Pancreas (tissue), 10 donors: ENCODE measurements at regions not wholly inside any gene's neighbourhood (a gene's known extent, or its start where the extent isn't known, plus 50 kb on each side); places are given as distances from the start of the nearest gene placed in this dataset.

Source experiments
- ATAC-seq, 4 donors: fragments of 200-7000 bp; cut with Tn5 transposase; one replicate each; pipeline versions ENCODE4 v1.8.0 to v1.9.1; 2020; ENCODE audit warnings: mild to moderate bottlenecking in 4 of 4, moderate library complexity in 4 of 4
- DNase-seq, 6 donors: peaks; one replicate each; pipeline ENCODE4 v3.0.0-alpha.2; 2020
- FAIRE-seq: peaks from 2 replicates; lab custom pipeline; 2012; peaks lifted over from hg19 to GRCh38; lab: Jason Lieb, UNC
- H3K27ac ChIP-seq, 4 donors: fragments of 200-600 bp; sonication (generic); 1 replicate in 3 of 4; 2 replicates in 1 of 4; pipeline versions ENCODE4 v1.5.0 to v1.8.0; 2020
- H3K27me3 ChIP-seq, 4 donors: fragments of 200-600 bp; one replicate each; pipeline ENCODE4 v1.8.0; 2021
- H3K36me3 ChIP-seq, 3 donors: fragments of 200-600 bp; sonication (generic) in 1 of 3; one replicate each; pipeline versions ENCODE4 v1.5.0 to v1.8.0; 2020 to 2021
- H3K4me1 ChIP-seq, 3 donors: fragments of 200-600 bp; one replicate each; pipeline ENCODE4 v1.8.0; 2021
- H3K4me3 ChIP-seq, 4 donors: fragments of 200-600 bp; sonication (generic) in 2 of 4; one replicate each; pipeline versions ENCODE4 v1.5.0 to v1.8.0; 2020 to 2021
- H3K9me3 ChIP-seq, 4 donors: fragments of 200-600 bp; one replicate each; pipeline ENCODE4 v1.8.0; 2021
- CTCF ChIP-seq, 4 donors: fragments of 200-600 bp; sonication (generic) in 3 of 4; IDR thresholded peaks; one replicate each; pipeline versions ENCODE4 v1.5.0 to v1.8.0; 2021; ENCODE audit warnings: antibody characterized with exemption in 4 of 4
- WGBS, 2 donors: extraction: QIAGEN DNeasy Blood & Tissue Kit; methylation state at CpG; one replicate each; pipeline ENCODE4 v1.1.7; 2013; 5-methylcytosine and 5-hydroxymethylcytosine counted together
- intact Hi-C, 3 donors: fragments of 100-400 bp; cut with DNase I; formaldehyde crosslinking; loops; one replicate each; pipeline versions ENCODE4 v1.11.1 to v1.14.2; 2022
- donor health status: healthy with polysubstance abuse.
- donor health status: DM: no; HTN: no; CAD: no; lungs with moderate emphysema.
- donor health status: DM: no; HTN: no; CAD: no.
- donor health status: control.
- donor health status: control.
- donor health status: Bipolar disorder and iron deficiency.
- donor health status: DM: yes; HTN: yes; CAD: no.
- donor health status: DM: no; HTN: no; CAD: no.
- donor health status: DM: no; HTN: no; CAD: no.
- donor health status: DM: yes; HTN: yes; CAD: no.

GRCh38 chr5:116923344-116923743, 348.7 kb upstream of the SEMA6A start:
- TF ChIP-seq CTCF (IDR thresholded peaks at IDR 0.05) = no peak
- H3K36me3 ChIP-seq = no peaks in the 10 kb centered on the region
- no peak overlapping the region for H3K4me3 ChIP-seq
- no peaks in the 10 kb centered on the region for H3K27me3 ChIP-seq
- H3K27ac ChIP-seq = no peak overlapping the region
- DNase-seq (no peak), FAIRE-seq (no peak), ATAC-seq (no peak)
- 53 to 63% methylated on average over 2 of the region's 2 CpGs for WGBS, 2 donors
- intact Hi-C loops = no loop called here
- H3K9me3 ChIP-seq = no peaks in the 10 kb centered on the region
- H3K4me1 ChIP-seq = no peaks in the 10 kb centered on the region

GRCh38 chr5:116922532-116922931, 347.9 kb upstream of the SEMA6A start:
- DNase-seq = no peak
- H3K4me1 ChIP-seq = no peaks in the 10 kb centered on the region
- H3K9me3 ChIP-seq = no peaks in the 10 kb centered on the region
- intact Hi-C loops = no loop called here
- H3K36me3 ChIP-seq = no peaks in the 10 kb centered on the region
- H3K4me3 ChIP-seq = no peak overlapping the region
- H3K27me3 ChIP-seq = no peaks in the 10 kb centered on the region
- no peak overlapping the region for H3K27ac ChIP-seq
- FAIRE-seq = no peak
- no peak for TF ChIP-seq CTCF (IDR thresholded peaks at IDR 0.05)
- ATAC-seq = no peak

GRCh38 chr5:116914869-116915504, 340.4 kb upstream of the SEMA6A start:
- DNase-seq (no peak), FAIRE-seq (no peak), ATAC-seq (no peak)
- Histone ChIP-seq H3K4me1 (no peaks in the 10 kb centered on the region), H3K9me3 (no peaks in the 10 kb centered on the region), H3K36me3 (no peaks in the 10 kb centered on the region), H3K27ac (no peak overlapping the region), H3K4me3 (no peak overlapping the region), H3K27me3 (no peaks in the 10 kb centered on the region)
- intact Hi-C loops = no loop called here
- TF ChIP-seq CTCF (IDR thresholded peaks at IDR 0.05) = no peak
- 79 to 88% methylated on average over 2 of the region's 2 CpGs for WGBS, 2 donors

- H3K4me1 ChIP-seq = no peaks in the 10 kb centered on the region
- ATAC-seq = no peak
- no peak overlapping the region for H3K27ac ChIP-seq
- 28 to 40% methylated on average over 1 of the region's 1 CpG for WGBS, 2 donors
- H3K36me3 ChIP-seq = no peaks in the 10 kb centered on the region
- no peak for TF ChIP-seq CTCF (IDR thresholded peaks at IDR 0.05)
- FAIRE-seq = no peak
- no peaks in the 10 kb centered on the region for H3K9me3 ChIP-seq
- intact Hi-C loops = no loop called here
- H3K4me3 ChIP-seq = no peak overlapping the region
- no peak for DNase-seq
- no peaks in the 10 kb centered on the region for H3K27me3 ChIP-seq
These were observed 337.6 kb upstream of the SEMA6A start for GRCh38 chr5:116912221-116912620.

GRCh38 chr5:116911074-116911473, 336.5 kb upstream of the SEMA6A start:
- DNase-seq (no peak), FAIRE-seq (no peak), ATAC-seq (no peak)
- Histone ChIP-seq H3K4me1 (no peaks in the 10 kb centered on the region), H3K36me3 (no peaks in the 10 kb centered on the region), H3K9me3 (no peaks in the 10 kb centered on the region), H3K4me3 (no peak overlapping the region), H3K27me3 (no peaks in the 10 kb centered on the region), H3K27ac (no peak overlapping the region)
- no peak for TF ChIP-seq CTCF (IDR thresholded peaks at IDR 0.05)
- WGBS, 2 donors = 87 to 97% methylated on average over 1 of the region's 1 CpG
- intact Hi-C loops = no loop called here
